T-helper 2 cell treated with Interferon-gamma antibody and Interleukin-4, amounts not matched to agents 100 ng/mL and 5 ng/mL, for 36 hours (primary cell): ENCODE measurements at regions not wholly inside any gene's neighbourhood (a gene's known extent, or its start where the extent isn't known, plus 50 kb on each side); places are given as distances from the start of the nearest gene placed in this dataset.

Source experiments
- intact Hi-C: fragments of 100-400 bp; cut with micrococcal nuclease; formaldehyde crosslinking; loops from one replicate; pipeline ENCODE4 v1.15.1; 2023

GRCh38 chr2:2422621-2423020 is 91.5 kb upstream of the MYT1L start:
- intact Hi-C loops: no loop called here

GRCh38 chr2:2413525-2413924 is 82.5 kb upstream of the MYT1L start:
- intact Hi-C loops: no loop called here

GRCh38 chr2:2410987-2411386 is 79.9 kb upstream of the MYT1L start:
- intact Hi-C loops: no loop called here

- intact Hi-C loops: no loop called here
These were observed 78.4 kb upstream of the MYT1L start for GRCh38 chr2:2409481-2409880.

- intact Hi-C loops: no loop called here
These were observed 74.7 kb upstream of the MYT1L start for GRCh38 chr2:2405780-2406179.

- intact Hi-C loops: no loop called here
These were observed 69.4 kb upstream of the MYT1L start for GRCh38 chr2:2400286-2401038.

- intact Hi-C loops: no loop called here
These were observed 68.3 kb upstream of the MYT1L start for GRCh38 chr2:2399396-2399795.

GRCh38 chr2:2392332-2392731 is 61.3 kb upstream of the MYT1L start:
- intact Hi-C loops: no loop called here

GRCh38 chr2:2389215-2389614 is 58.1 kb upstream of the MYT1L start:
- intact Hi-C loops: no loop called here
